Endodermal cell (in vitro differentiated cells): ENCODE measurements at regions not wholly inside any gene's neighbourhood (a gene's known extent, or its start where the extent isn't known, plus 50 kb on each side); places are given as distances from the start of the nearest gene placed in this dataset.

ENCODE experiments used
- DNase-seq: peaks from one replicate; pipeline ENCODE4 v3.0.0-alpha.2; 2017
- H3K27ac ChIP-seq: 2 replicates; pipeline ENCODE4 v1.5.1; 2013; ENCODE audit warnings: mild to moderate bottlenecking, low read depth, low read length, moderate library complexity
- H3K27me3 ChIP-seq: 2 replicates; pipeline ENCODE4 v1.6.1; 2013; ENCODE audit warnings: mild to moderate bottlenecking, low read length, moderate library complexity; ENCODE audit not compliant: insufficient read depth, control insufficient read depth, poor library complexity, severe bottlenecking
- H3K36me3 ChIP-seq: 2 replicates; pipeline ENCODE4 v1.7.0; 2013; ENCODE audit warnings: mild to moderate bottlenecking, low read length, moderate library complexity; ENCODE audit not compliant: control insufficient read depth, insufficient read depth
- H3K4me1 ChIP-seq: one replicate; pipeline ENCODE4 v1.7.0; 2013; ENCODE audit warnings: low read length; ENCODE audit not compliant: control insufficient read depth, insufficient read depth
- H3K4me3 ChIP-seq: 2 replicates; pipeline ENCODE4 v1.5.1; 2013; ENCODE audit warnings: mild to moderate bottlenecking, low read length, moderate library complexity
- H3K9ac ChIP-seq: 2 replicates; pipeline ENCODE4 v1.6.1; 2013; ENCODE audit warnings: mild to moderate bottlenecking, low read length, moderate library complexity; ENCODE audit not compliant: poor library complexity, severe bottlenecking; ENCODE audit errors: extremely low read depth
- H3K9me3 ChIP-seq: 2 replicates; pipeline ENCODE4 v1.6.1; 2013; ENCODE audit warnings: mild to moderate bottlenecking, low read length, moderate library complexity; ENCODE audit not compliant: control insufficient read depth
- H3K27ac Mint-ChIP-seq: 2 replicates; pipeline ENCODE4 v1.8.0; 2020; ENCODE audit warnings: mixed read lengths
- H3K27me3 Mint-ChIP-seq: 2 replicates; pipeline ENCODE4 v1.8.0; 2021; ENCODE audit warnings: mild to moderate bottlenecking, mixed read lengths; ENCODE audit not compliant: insufficient read depth
- H3K36me3 Mint-ChIP-seq: 2 replicates; pipeline ENCODE4 v1.8.0; 2020; ENCODE audit warnings: low read depth, mixed read lengths
- H3K4me1 Mint-ChIP-seq: 2 replicates; pipeline ENCODE4 v1.8.0; 2020; ENCODE audit warnings: mixed read lengths
- H3K4me3 Mint-ChIP-seq: 2 replicates; pipeline ENCODE4 v1.8.0; 2020; ENCODE audit warnings: mild to moderate bottlenecking, moderate library complexity, mixed read lengths
- H3K9me3 Mint-ChIP-seq: 2 replicates; pipeline ENCODE4 v1.8.0; 2020; ENCODE audit warnings: mild to moderate bottlenecking, mixed read lengths
- CTCF ChIP-seq: fragments of 200-600 bp; sonication (generic); conservative IDR thresholded peaks from 2 replicates; pipeline ENCODE4 v1.5.0; 2021; ENCODE audit warnings: antibody characterized with exemption, mild to moderate bottlenecking
- WGBS, 2 experiments: methylation state at CpG; one replicate each; pipeline versions ENCODE4 v1.1.5 to v1.1.7; 2013; ENCODE audit warnings: missing lambda C conversion rate in 2 of 2, mixed read lengths in 1 of 2; ENCODE audit not compliant: insufficient coverage in 1 of 2, insufficient read length in 1 of 2; 5-methylcytosine and 5-hydroxymethylcytosine counted together

GRCh38 chr17:20926532-20926931 is 116.3 kb downstream of the USP22 start:
- Histone ChIP-seq H3K27ac (no peak overlapping the region), H3K9ac (no peak overlapping the region), H3K9me3 (no peaks in the 10 kb centered on the region), H3K4me3 (no peak overlapping the region), H3K27me3 (no peaks in the 10 kb centered on the region), H3K36me3 (no peaks in the 10 kb centered on the region), H3K4me1 (no peaks in the 10 kb centered on the region)
- no peaks in the 10 kb centered on the region for H3K36me3 Mint-ChIP-seq
- H3K9me3 Mint-ChIP-seq, result no peaks in the 10 kb centered on the region
- H3K4me3 Mint-ChIP-seq, result no peak overlapping the region
- DNase-seq, result no peak
- H3K27me3 Mint-ChIP-seq, result no peaks in the 10 kb centered on the region
- peaks cover 8% of the 10 kb centered on the region for H3K4me1 Mint-ChIP-seq
- WGBS, 2 experiments, result 94% methylated on average over 2 of the region's 2 CpGs; no CpG with 5 or more reads in 1 of the 2 experiments
- H3K27ac Mint-ChIP-seq, result no peak overlapping the region
- TF ChIP-seq CTCF, result no peak

- Histone ChIP-seq H3K36me3 (no peaks in the 10 kb centered on the region), H3K4me3 (no peak overlapping the region), H3K9me3 (no peaks in the 10 kb centered on the region), H3K4me1 (no peaks in the 10 kb centered on the region), H3K27ac (no peak overlapping the region), H3K27me3 (no peaks in the 10 kb centered on the region), H3K9ac (no peak overlapping the region)
- Mint-ChIP-seq H3K27me3 (no peaks in the 10 kb centered on the region), H3K4me1 (peaks cover 8% of the 10 kb centered on the region), H3K4me3 (no peak overlapping the region), H3K9me3 (no peaks in the 10 kb centered on the region), H3K27ac (no peak overlapping the region), H3K36me3 (peaks cover 2% of the 10 kb centered on the region)
- WGBS, 2 experiments, result 86 to 92% methylated on average over 6 of the region's 7 CpGs
- DNase-seq, result no peak
- no peak for TF ChIP-seq CTCF
Observed at GRCh38 chr17:20927308-20927977, 115.4 kb downstream of the USP22 start.

GRCh38 chr17:20929334-20929733 is 113.5 kb downstream of the USP22 start:
- no peak overlapping the region for H3K4me3 ChIP-seq
- Mint-ChIP-seq H3K9me3 (no peaks in the 10 kb centered on the region), H3K4me1 (peaks cover 3% of the 10 kb centered on the region)

More at GRCh38 chr17:20929334-20929733, 113.5 kb downstream of the USP22 start:
- no peak overlapping the region for H3K4me3 Mint-ChIP-seq
- Histone ChIP-seq H3K27me3 (no peaks in the 10 kb centered on the region), H3K9ac (no peak overlapping the region), H3K27ac (no peak overlapping the region), H3K4me1 (no peaks in the 10 kb centered on the region), H3K36me3 (no peaks in the 10 kb centered on the region), H3K9me3 (no peaks in the 10 kb centered on the region)
- 91 to 97% methylated on average over 4 to 5 of the region's 5 CpGs for WGBS, 2 experiments
- DNase-seq, result no peak
- peaks cover 2% of the 10 kb centered on the region for H3K36me3 Mint-ChIP-seq
- no peaks in the 10 kb centered on the region for H3K27me3 Mint-ChIP-seq
- TF ChIP-seq CTCF, result no peak
- H3K27ac Mint-ChIP-seq, result no peak overlapping the region
